ENCODE measurements at regions not wholly inside any gene's neighbourhood (a gene's known extent, or its start where the extent isn't known, plus 50 kb on each side); places are given as distances from the start of the nearest gene placed in this dataset.

DNA sequence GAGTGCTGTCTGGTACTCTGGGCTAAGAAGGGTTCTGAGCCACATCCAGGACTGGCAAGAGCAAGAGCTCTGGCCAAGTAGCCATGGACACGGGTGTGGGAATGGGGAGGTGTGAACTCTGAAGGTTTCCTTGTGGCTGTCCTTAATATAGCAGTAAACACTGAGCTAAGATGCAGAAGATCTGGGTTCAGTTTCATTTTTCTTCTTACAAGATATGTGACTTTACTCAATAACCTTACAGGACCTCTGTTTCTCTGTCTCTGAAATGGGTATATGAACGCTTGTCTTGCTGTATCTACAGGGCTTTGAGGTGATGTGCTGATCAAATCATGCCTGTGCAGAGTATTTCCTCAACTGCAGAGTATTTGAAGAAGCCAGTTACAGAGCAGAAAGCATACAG, 521.2 kb downstream of the VRK1 start:
- Histone ChIP-seq H3K4me1 (ENCODE audit: control insufficient read depth, insufficient read depth, low read length) (no peaks in the 10 kb centered on the region), H3K27me3 (ENCODE audit: control insufficient read depth, insufficient read depth, low read length) (no peaks in the 10 kb centered on the region), H3K36me3 (ENCODE audit: control insufficient read depth, insufficient read depth, low read length) (no peaks in the 10 kb centered on the region), H3K27ac (ENCODE audit: low read depth, low read length) (no peak overlapping the region), H3K9me3 (ENCODE audit: control insufficient read depth, insufficient read depth, low read length) (peaks cover 4% of the 10 kb centered on the region), H3K4me3 (ENCODE audit: low read depth, low read length) (no peak overlapping the region)
- 50% methylated on average over 1 of the region's 2 CpGs for WGBS (ENCODE audit: insufficient coverage)
- no peak for DNase-seq (ENCODE audit: low read depth in 4 of 6, low spot score in 6 of 6)

DNA sequence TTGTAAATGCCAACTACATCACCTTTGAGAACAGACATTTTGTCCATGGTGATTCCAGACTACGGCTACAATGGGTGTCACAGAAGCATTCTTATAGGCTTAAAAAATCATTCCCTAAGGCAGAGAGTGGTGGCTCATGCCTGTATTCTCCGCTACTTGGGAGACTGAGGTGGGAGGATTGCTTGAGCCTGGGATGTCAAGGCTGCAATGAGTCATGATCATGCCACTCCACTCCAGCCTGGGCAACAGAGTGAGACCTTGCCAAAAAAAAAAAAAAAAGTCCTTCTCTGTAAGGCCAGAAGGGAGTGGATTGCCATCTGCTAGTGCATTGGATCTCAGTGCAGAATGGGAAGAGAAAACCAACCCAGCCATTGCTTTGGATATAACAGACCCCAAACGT, 522.5 kb downstream of the VRK1 start:
- H3K27me3 ChIP-seq (ENCODE audit: control insufficient read depth, insufficient read depth, low read length) = no peaks in the 10 kb centered on the region
- no peaks in the 10 kb centered on the region for H3K4me1 ChIP-seq (ENCODE audit: control insufficient read depth, insufficient read depth, low read length)
- WGBS (ENCODE audit: insufficient coverage) = no CpG with 5 or more reads among the region's 3 CpGs
- DNase-seq (ENCODE audit: low read depth in 4 of 6, low spot score in 6 of 6) = no peak
- no peaks in the 10 kb centered on the region for H3K9me3 ChIP-seq (ENCODE audit: control insufficient read depth, insufficient read depth, low read length)
- H3K27ac ChIP-seq (ENCODE audit: low read depth, low read length) = no peak overlapping the region
- no peaks in the 10 kb centered on the region for H3K36me3 ChIP-seq (ENCODE audit: control insufficient read depth, insufficient read depth, low read length)
- H3K4me3 ChIP-seq (ENCODE audit: low read depth, low read length) = no peak overlapping the region

DNA sequence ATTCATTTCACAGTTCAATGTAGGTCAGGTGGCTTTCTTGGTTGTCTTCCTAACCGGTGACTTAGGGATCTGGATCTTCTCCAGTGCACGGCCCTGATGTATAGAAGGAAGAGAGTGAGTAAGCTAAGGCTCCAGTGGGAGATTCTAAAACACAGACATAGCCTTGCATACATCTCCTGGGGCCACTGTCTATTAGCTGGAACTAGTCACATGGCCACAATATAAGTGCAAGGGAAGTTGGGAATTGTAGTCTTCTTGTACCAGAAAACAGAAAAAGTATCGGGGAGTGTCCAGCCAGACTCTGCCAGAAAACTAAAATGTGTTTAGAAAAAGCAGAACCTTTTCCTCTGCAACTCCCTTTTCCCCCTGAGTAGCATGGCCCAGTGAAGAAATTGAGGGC, 531.6 kb downstream of the VRK1 start:
- no peak overlapping the region for H3K4me3 ChIP-seq (ENCODE audit: low read depth, low read length)
- DNase-seq (ENCODE audit: low read depth in 4 of 6, low spot score in 6 of 6) = no peak
- no peak overlapping the region for H3K27ac ChIP-seq (ENCODE audit: low read depth, low read length)
- no peaks in the 10 kb centered on the region for H3K27me3 ChIP-seq (ENCODE audit: control insufficient read depth, insufficient read depth, low read length)
- WGBS (ENCODE audit: insufficient coverage) = no CpG with 5 or more reads among the region's 3 CpGs
- H3K4me1 ChIP-seq (ENCODE audit: control insufficient read depth, insufficient read depth, low read length) = no peaks in the 10 kb centered on the region
- H3K9me3 ChIP-seq (ENCODE audit: control insufficient read depth, insufficient read depth, low read length) = no peaks in the 10 kb centered on the region
- no peaks in the 10 kb centered on the region for H3K36me3 ChIP-seq (ENCODE audit: control insufficient read depth, insufficient read depth, low read length)

DNA sequence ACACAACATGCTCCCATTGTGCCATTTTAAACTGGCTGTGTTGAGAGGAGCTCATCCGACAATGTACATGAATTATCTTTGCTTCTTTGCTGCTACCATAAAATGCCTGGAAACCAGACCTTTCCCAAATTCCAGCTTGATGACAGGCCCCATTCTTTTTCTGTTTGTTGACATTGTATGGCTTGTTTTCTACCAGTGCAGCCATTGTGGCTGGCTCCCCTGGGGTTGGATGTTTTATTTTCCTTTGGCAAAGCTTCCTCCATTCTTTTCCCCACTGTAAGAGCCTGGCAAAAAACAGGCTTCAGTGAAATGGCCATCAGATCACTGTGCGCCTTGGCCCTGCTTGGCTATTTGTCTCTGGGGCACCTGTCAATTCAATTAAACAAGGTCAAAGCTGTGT, 532.5 kb downstream of the VRK1 start:
- no peaks in the 10 kb centered on the region for H3K4me1 ChIP-seq (ENCODE audit: control insufficient read depth, insufficient read depth, low read length)
- no peaks in the 10 kb centered on the region for H3K9me3 ChIP-seq (ENCODE audit: control insufficient read depth, insufficient read depth, low read length)
- H3K36me3 ChIP-seq (ENCODE audit: control insufficient read depth, insufficient read depth, low read length) = no peaks in the 10 kb centered on the region
- no peak overlapping the region for H3K27ac ChIP-seq (ENCODE audit: low read depth, low read length)
- DNase-seq (ENCODE audit: low read depth in 4 of 6, low spot score in 6 of 6) = peak in 1 of 6 donors; percentile 51
- no CpG with 5 or more reads among the region's 2 CpGs for WGBS (ENCODE audit: insufficient coverage)
- no peak overlapping the region for H3K4me3 ChIP-seq (ENCODE audit: low read depth, low read length)
- no peaks in the 10 kb centered on the region for H3K27me3 ChIP-seq (ENCODE audit: control insufficient read depth, insufficient read depth, low read length)

DNA sequence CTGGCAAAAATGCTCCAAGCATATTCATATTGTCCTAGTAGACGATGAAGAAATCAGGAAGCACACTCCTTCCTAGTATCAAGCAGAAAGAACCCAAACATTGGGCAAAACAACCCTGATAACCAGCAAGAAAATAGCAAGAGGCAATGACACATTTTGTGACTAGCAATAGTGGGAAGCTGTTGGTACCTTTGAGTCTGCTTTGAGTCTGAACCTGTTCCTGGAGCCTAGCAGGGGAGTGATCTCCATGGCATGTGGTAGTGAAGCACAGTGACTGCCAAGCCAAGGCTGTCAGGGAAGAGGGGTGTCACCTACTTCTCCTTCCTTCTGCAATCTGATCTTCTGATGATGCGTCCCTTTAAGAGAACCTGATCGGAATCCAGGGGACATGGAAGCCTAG, 533.9 kb downstream of the VRK1 start:
- Histone ChIP-seq H3K4me1 (ENCODE audit: control insufficient read depth, insufficient read depth, low read length) (no peaks in the 10 kb centered on the region), H3K27me3 (ENCODE audit: control insufficient read depth, insufficient read depth, low read length) (no peaks in the 10 kb centered on the region), H3K9me3 (ENCODE audit: control insufficient read depth, insufficient read depth, low read length) (no peaks in the 10 kb centered on the region), H3K36me3 (ENCODE audit: control insufficient read depth, insufficient read depth, low read length) (no peaks in the 10 kb centered on the region), H3K4me3 (ENCODE audit: low read depth, low read length) (no peak overlapping the region), H3K27ac (ENCODE audit: low read depth, low read length) (no peak overlapping the region)
- 83% methylated on average over 1 of the region's 3 CpGs for WGBS (ENCODE audit: insufficient coverage)
- no peak for DNase-seq (ENCODE audit: low read depth in 4 of 6, low spot score in 6 of 6)

DNA sequence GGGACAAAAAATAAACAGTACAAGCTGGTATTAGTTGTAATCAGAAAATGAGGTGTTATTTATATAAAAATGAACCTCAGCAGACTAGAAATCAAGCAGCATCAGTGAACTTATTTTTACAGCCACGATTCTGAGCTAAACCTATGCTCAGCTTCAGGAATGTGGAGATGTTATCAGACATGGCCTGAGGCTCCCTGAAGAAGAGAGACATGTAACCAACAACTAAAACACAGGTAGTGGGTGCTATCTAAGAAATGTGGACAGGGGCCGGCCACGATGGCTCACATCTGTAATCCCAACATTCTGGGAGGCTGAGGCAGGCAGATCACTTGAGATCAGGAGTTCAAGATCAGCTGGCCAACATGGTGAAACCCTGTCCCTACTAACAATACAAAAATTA, 534.3 kb downstream of the VRK1 start:
- no peak overlapping the region for H3K27ac ChIP-seq (ENCODE audit: low read depth, low read length)
- no peaks in the 10 kb centered on the region for H3K27me3 ChIP-seq (ENCODE audit: control insufficient read depth, insufficient read depth, low read length)
- H3K4me1 ChIP-seq (ENCODE audit: control insufficient read depth, insufficient read depth, low read length) = no peaks in the 10 kb centered on the region
- DNase-seq (ENCODE audit: low read depth in 4 of 6, low spot score in 6 of 6) = no peak
- H3K4me3 ChIP-seq (ENCODE audit: low read depth, low read length) = no peak overlapping the region
- H3K36me3 ChIP-seq (ENCODE audit: control insufficient read depth, insufficient read depth, low read length) = no peaks in the 10 kb centered on the region
- H3K9me3 ChIP-seq (ENCODE audit: control insufficient read depth, insufficient read depth, low read length) = no peaks in the 10 kb centered on the region
- no CpG with 5 or more reads among the region's 3 CpGs for WGBS (ENCODE audit: insufficient coverage)

DNA sequence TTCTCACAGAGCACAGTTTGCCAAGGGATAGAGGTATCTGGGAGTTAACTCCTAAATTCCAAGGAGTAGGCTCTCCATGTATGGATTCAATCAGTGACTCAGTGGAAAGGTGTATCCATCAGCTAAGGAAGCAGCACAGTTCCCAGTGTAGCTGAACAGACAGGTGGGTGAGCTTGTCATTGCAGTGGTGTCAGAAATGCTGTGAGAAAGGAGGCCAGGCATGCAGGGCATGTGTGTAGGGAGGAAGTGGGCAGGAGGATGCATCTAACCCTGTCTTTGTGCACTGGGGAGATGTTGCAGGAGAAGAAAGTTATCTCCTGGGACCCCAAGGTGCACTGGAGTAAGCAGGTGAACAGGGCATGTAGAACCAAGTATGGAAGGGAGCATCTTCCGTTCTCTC, 539.0 kb downstream of the VRK1 start:
- Histone ChIP-seq H3K36me3 (ENCODE audit: control insufficient read depth, insufficient read depth, low read length) (no peaks in the 10 kb centered on the region), H3K27ac (ENCODE audit: low read depth, low read length) (no peak overlapping the region), H3K4me1 (ENCODE audit: control insufficient read depth, insufficient read depth, low read length) (no peaks in the 10 kb centered on the region), H3K9me3 (ENCODE audit: control insufficient read depth, insufficient read depth, low read length) (no peaks in the 10 kb centered on the region), H3K4me3 (ENCODE audit: low read depth, low read length) (no peak overlapping the region), H3K27me3 (ENCODE audit: control insufficient read depth, insufficient read depth, low read length) (no peaks in the 10 kb centered on the region)
- WGBS (ENCODE audit: insufficient coverage) = 100% methylated on average over 1 of the region's 1 CpG
- DNase-seq (ENCODE audit: low read depth in 4 of 6, low spot score in 6 of 6) = no peak

DNA sequence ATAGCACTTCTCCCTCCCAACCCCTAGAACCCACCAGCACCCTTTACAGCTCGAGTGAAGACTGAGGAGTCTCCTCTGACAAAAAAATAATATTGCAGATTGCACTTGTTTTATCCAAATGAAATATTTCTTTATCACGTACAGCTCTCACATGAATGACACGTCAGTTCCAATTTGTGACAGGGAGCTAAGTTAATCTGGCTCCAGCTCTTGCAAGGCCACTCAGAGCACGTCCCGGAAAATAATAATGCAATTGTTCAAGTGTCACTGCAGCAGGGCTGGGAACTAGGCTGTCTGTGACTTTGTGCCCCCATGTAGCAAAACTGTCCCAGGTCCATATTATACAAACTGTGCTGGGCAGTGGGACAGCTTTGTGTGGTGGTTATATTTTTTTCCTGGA, 539.6 kb downstream of the VRK1 start:
- 80% methylated on average over 5 of the region's 5 CpGs for WGBS (ENCODE audit: insufficient coverage)
- H3K9me3 ChIP-seq (ENCODE audit: control insufficient read depth, insufficient read depth, low read length) = no peaks in the 10 kb centered on the region
- H3K27me3 ChIP-seq (ENCODE audit: control insufficient read depth, insufficient read depth, low read length) = no peaks in the 10 kb centered on the region
- DNase-seq (ENCODE audit: low read depth in 4 of 6, low spot score in 6 of 6) = no peak
- H3K4me1 ChIP-seq (ENCODE audit: control insufficient read depth, insufficient read depth, low read length) = no peaks in the 10 kb centered on the region
- H3K4me3 ChIP-seq (ENCODE audit: low read depth, low read length) = no peak overlapping the region
- no peaks in the 10 kb centered on the region for H3K36me3 ChIP-seq (ENCODE audit: control insufficient read depth, insufficient read depth, low read length)
- no peak overlapping the region for H3K27ac ChIP-seq (ENCODE audit: low read depth, low read length)

DNA sequence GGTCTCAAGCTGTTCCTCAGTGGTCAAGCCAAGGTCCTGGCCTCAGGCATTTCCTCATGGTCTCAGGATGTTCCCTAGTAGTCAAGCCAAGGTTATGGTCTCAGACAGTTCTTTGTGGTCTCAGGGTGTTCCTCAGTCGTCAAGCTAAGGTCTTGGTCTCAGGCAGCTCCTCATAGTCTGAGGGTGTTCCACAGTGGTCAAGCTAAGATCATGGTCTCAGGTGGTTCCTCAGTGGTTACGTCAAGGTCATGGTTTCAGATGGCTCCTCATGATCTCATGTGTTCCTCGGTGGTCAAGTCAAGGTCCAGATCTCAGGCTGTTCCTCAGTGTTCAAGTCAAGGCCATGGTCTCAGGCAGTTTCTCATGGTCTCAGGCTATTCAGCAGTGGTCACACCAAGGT, 540.1 kb downstream of the VRK1 start:
- Histone ChIP-seq H3K27me3 (ENCODE audit: control insufficient read depth, insufficient read depth, low read length) (no peaks in the 10 kb centered on the region), H3K27ac (ENCODE audit: low read depth, low read length) (no peak overlapping the region), H3K4me1 (ENCODE audit: control insufficient read depth, insufficient read depth, low read length) (no peaks in the 10 kb centered on the region), H3K36me3 (ENCODE audit: control insufficient read depth, insufficient read depth, low read length) (no peaks in the 10 kb centered on the region), H3K4me3 (ENCODE audit: low read depth, low read length) (no peak overlapping the region), H3K9me3 (ENCODE audit: control insufficient read depth, insufficient read depth, low read length) (no peaks in the 10 kb centered on the region)
- WGBS (ENCODE audit: insufficient coverage) = 95% methylated on average over 3 of the region's 3 CpGs
- no peak for DNase-seq (ENCODE audit: low read depth in 4 of 6, low spot score in 6 of 6)

DNA sequence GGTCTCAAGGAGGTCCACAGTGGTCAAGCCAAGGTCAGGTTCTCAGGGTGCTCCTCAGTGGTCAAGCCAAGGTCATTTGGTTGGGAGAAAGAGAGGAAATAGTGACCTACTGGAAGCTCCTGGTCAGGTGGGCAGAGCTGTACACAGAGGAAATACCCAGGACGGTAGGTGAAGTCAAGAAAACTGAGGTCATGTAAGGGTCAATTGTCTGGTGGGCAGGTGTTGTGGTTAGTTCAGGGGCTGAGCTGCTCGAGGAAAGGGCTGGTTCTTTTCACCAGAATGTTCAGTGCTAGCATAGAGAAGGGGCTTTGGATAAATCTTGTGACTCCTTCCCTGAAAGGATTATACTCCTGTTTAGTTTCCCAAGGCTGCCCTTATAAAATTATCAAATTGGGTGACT, 540.5 kb downstream of the VRK1 start:
- no peaks in the 10 kb centered on the region for H3K36me3 ChIP-seq (ENCODE audit: control insufficient read depth, insufficient read depth, low read length)
- H3K27me3 ChIP-seq (ENCODE audit: control insufficient read depth, insufficient read depth, low read length) = no peaks in the 10 kb centered on the region
- H3K4me1 ChIP-seq (ENCODE audit: control insufficient read depth, insufficient read depth, low read length) = no peaks in the 10 kb centered on the region
- H3K9me3 ChIP-seq (ENCODE audit: control insufficient read depth, insufficient read depth, low read length) = no peaks in the 10 kb centered on the region
- 86% methylated on average over 2 of the region's 2 CpGs for WGBS (ENCODE audit: insufficient coverage)
- no peak overlapping the region for H3K4me3 ChIP-seq (ENCODE audit: low read depth, low read length)
- DNase-seq (ENCODE audit: low read depth in 4 of 6, low spot score in 6 of 6) = no peak
- no peak overlapping the region for H3K27ac ChIP-seq (ENCODE audit: low read depth, low read length)

Measured in spinal cord (tissue), 9 donors.